GM12892 (cell line): ENCODE measurements at regions not wholly inside any gene's neighbourhood (a gene's known extent, or its start where the extent isn't known, plus 50 kb on each side); places are given as distances from the start of the nearest gene placed in this dataset.

ENCODE experiments used
- POLR2A ChIP-seq: IDR thresholded peaks from 2 replicates; pipeline ENCODE4 v1.6.1; 2011; ENCODE audit warnings: low read depth, low read length, control low read depth
- TAF1 ChIP-seq: IDR thresholded peaks from 2 replicates; pipeline ENCODE4 v1.6.1; 2011; ENCODE audit warnings: low read depth, mild to moderate bottlenecking, control low read depth, low read length, borderline replicate concordance

- no peak for TF ChIP-seq POLR2A
- TF ChIP-seq TAF1, result no peak
Observed at GRCh38 chr2:147569426-147569825, 275.4 kb upstream of the ACVR2A start.
